B cell (primary cell): ENCODE measurements at regions not wholly inside any gene's neighbourhood (a gene's known extent, or its start where the extent isn't known, plus 50 kb on each side); places are given as distances from the start of the nearest gene placed in this dataset.

Experiments used
- EZH2 ChIP-seq: IDR thresholded peaks from 2 replicates; pipeline ENCODE4 v1.6.1; 2012; ENCODE audit warnings: borderline replicate concordance, low read depth, mild to moderate bottlenecking, moderate library complexity, low read length; ENCODE audit not compliant: insufficient read depth, poor library complexity, severe bottlenecking
- TF ChIP-seq, protein P1 (sequence below): fragments of 200-600 bp; IDR thresholded peaks from one replicate; pipeline ENCODE4 v1.8.0; 2022; ENCODE audit warnings: antibody characterized with exemption, mild to moderate bottlenecking

DNA sequence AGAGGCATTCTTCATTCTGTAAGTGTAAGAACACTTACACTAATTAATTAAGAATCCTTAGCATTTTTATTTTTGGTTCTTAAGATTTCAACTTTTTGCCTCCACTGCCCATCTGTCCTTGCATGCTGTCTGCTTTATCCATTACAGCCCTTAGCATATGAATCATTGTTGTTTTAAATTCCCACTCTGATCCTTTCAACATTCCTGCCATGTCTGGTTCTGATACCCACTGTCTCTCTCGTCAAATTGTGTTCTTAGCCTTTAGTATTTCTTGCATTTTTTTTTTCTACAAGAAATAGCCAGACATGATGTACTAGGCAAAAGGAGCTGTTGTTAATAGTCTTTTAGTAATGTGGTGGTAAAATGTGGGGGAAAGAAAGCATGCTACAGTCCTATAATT is 1360.0 kb downstream of the TECRL start:
- TF ChIP-seq, protein P1, sequence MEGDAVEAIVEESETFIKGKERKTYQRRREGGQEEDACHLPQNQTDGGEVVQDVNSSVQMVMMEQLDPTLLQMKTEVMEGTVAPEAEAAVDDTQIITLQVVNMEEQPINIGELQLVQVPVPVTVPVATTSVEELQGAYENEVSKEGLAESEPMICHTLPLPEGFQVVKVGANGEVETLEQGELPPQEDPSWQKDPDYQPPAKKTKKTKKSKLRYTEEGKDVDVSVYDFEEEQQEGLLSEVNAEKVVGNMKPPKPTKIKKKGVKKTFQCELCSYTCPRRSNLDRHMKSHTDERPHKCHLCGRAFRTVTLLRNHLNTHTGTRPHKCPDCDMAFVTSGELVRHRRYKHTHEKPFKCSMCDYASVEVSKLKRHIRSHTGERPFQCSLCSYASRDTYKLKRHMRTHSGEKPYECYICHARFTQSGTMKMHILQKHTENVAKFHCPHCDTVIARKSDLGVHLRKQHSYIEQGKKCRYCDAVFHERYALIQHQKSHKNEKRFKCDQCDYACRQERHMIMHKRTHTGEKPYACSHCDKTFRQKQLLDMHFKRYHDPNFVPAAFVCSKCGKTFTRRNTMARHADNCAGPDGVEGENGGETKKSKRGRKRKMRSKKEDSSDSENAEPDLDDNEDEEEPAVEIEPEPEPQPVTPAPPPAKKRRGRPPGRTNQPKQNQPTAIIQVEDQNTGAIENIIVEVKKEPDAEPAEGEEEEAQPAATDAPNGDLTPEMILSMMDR: no peak
- no peak for TF ChIP-seq EZH2
